Epithelial cell of esophagus (primary cell): ENCODE measurements at regions not wholly inside any gene's neighbourhood (a gene's known extent, or its start where the extent isn't known, plus 50 kb on each side); places are given as distances from the start of the nearest gene placed in this dataset.
A peak's percentile ranks its signal among the peaks of the same experiment; 100 is the strongest.

Source experiments
- DNase-seq: peaks from one replicate; pipeline ENCODE4 v3.0.0; 2010; ENCODE audit warnings: low read depth
- H3K4me3 ChIP-seq: 2 replicates; pipeline ENCODE4 v1.5.1; 2011; ENCODE audit warnings: mild to moderate bottlenecking, low read length, control low read depth
- TF ChIP-seq, protein P1 (sequence below): IDR thresholded peaks from 2 replicates; pipeline ENCODE4 v1.5.1; 2011; ENCODE audit warnings: low read depth, mild to moderate bottlenecking, low read length, control low read depth, inconsistent platforms; ENCODE audit not compliant: insufficient read depth; ENCODE audit errors: missing control alignments

DNA sequence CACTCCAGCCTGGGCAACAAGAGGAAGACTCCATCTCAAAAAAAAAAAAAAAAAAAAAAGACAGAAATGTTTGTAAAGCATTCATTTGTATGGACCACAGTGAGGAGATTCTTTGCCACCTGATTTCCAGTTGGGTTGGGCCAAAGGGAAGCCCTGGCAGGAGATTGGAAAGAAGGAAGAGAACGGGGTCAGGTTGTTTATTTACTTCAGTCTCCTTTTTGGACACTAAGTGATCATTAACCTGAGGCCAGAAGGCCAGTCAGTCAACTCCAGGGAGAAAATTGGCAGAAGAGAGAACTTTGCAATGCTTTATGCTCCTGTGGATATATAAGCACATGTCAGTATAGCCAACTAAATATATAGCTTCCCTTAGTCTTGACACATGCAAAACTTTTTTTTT lies 85.9 kb downstream of the NTMT2 start:
- TF ChIP-seq, protein P1, sequence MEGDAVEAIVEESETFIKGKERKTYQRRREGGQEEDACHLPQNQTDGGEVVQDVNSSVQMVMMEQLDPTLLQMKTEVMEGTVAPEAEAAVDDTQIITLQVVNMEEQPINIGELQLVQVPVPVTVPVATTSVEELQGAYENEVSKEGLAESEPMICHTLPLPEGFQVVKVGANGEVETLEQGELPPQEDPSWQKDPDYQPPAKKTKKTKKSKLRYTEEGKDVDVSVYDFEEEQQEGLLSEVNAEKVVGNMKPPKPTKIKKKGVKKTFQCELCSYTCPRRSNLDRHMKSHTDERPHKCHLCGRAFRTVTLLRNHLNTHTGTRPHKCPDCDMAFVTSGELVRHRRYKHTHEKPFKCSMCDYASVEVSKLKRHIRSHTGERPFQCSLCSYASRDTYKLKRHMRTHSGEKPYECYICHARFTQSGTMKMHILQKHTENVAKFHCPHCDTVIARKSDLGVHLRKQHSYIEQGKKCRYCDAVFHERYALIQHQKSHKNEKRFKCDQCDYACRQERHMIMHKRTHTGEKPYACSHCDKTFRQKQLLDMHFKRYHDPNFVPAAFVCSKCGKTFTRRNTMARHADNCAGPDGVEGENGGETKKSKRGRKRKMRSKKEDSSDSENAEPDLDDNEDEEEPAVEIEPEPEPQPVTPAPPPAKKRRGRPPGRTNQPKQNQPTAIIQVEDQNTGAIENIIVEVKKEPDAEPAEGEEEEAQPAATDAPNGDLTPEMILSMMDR = no peak
- no peak for DNase-seq
- H3K4me3 ChIP-seq = no peak overlapping the region

DNA sequence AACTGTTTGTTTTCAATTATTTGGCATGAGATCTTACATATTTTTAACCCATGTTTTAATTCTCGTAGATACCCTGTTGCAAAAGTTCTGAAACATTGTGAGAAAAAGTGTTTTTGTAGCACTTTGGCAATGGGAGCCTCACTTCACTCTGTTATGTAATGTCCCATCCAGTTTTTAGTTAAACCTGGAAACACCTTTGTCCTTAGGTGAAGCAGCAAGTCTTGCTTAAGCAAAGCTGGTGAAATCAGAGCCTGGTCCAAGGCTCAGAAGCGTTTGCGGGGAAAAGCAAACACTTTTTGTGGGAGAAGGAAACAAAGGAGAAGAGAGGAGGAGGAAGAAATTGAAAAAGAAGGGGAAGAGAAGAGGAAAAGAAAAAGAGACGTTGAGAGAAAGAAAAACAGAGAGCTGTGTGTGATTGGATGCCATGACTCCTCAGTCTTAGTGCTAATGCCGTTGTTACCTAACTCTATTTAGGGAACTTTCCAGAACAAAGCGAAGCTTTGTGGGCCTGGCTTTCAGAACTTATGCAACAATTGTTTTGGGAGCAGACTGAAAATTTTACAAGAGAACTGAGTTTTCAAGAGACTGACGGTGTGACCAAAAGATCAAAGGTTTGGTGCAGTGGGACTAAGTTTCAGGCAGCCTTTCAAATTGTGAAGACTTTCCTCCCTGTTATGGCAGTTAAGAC lies 93.1 kb downstream of the NTMT2 start:
- TF ChIP-seq, protein P1 = no peak
- no peak for DNase-seq
- H3K4me3 ChIP-seq = no peak overlapping the region

DNA sequence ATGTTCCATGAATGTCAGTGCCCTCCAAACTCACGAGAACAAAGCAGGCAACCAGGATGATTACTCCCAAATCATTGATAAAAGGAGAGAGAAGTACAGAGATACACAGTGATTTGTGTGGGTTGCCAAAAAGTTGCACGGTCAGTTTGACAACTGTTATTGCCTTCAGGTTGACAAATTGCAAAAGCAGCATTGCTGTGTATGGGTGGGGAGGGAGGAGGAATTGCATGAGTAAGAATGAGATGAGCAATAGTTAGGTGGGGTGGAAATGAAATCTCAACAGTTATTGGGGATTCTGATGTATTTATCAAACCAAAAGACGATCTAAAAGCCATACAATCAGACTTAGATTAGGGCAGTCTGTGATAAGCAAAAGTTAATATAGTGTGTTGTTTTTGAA lies 93.7 kb downstream of the NTMT2 start:
- H3K4me3 ChIP-seq = no peak overlapping the region
- peak; percentile 81 for DNase-seq
- TF ChIP-seq, protein P1 = no peak

DNA sequence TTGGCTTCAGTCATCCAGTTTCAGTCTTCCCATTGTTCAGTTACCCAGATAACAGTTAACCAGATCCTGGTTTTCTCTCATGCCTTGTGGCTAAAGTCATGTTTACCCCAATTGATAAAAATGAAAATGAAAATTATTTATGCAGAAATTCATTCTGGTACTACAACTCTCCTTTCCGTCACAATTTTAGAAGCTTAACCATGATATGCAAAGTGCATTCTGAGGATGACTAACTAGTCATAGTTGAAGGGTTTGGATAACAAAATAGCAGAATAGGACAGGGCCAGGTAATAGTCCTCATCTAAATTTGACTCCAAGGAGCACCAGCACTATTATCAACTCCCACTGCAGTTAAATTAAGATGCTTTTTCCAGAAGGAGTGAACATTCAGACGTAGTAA lies 94.7 kb downstream of the NTMT2 start:
- no peak overlapping the region for H3K4me3 ChIP-seq
- TF ChIP-seq, protein P1 = no peak
- DNase-seq = no peak

DNA sequence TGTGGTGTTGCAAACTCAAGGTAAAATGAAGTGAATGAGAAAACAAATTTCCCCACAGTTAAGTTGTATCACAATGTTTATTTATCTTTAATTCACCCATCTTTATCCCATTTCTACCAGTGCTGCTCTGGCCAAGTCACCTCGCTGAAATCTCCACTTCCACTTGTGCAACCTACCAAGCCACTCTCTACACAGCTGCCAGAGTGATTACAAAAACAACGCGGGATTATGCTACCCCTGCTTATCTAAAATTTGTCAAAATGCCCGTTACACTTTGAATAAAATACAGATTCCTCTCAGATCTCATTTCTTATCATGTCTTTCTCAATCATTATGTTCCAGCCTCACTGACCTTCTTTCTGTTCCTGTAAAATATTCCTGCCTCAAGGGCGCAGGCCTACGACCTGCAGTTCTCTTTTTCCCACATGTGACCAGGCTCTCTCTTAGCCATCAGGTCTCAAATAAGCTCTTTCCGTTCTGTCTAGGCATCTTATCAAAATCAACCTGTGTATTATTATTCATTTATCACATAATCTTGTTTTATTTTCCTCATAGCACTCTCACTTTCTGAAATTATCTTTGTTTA lies 95.6 kb downstream of the NTMT2 start:
- no peak overlapping the region for H3K4me3 ChIP-seq
- no peak for DNase-seq
- TF ChIP-seq, protein P1 = no peak

DNA sequence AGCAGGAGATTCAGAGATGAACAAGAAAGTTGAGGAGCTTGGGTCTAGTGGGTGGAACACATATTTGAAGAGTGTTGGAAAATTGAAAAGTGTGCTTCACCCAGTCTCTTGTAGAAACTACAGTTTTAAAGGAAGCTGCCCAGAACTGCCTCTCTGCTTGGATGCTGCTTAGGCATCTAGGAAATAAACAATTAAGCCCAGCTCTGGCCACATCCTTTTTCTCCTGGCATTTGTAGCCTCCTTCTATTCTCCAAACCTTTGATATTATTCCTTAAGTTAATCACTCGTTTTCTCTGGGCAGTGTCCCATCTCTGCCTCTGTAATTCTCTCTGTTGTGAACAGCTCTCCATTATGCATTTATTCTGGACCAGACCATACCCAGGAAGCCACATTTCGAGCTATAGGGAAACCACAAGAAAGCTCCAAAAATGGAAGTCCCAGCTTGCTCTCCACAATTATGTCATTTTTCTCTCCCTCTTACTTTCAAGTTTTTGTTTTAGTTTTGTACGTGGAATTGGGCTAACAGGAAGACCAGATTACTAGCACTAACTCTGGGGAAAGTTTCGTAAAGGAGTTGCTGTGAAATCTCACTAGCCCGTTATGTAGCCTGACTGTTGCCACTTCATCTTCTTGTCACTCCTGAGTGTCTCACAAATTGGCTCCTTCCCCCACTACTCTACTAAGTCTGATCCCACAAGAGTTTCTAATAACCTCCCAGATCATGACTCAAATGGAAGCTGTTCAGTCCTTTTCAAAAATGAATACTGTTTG lies 102.2 kb downstream of the NTMT2 start:
- no peak for DNase-seq
- H3K4me3 ChIP-seq = no peak overlapping the region
- TF ChIP-seq, protein P1 = no peak
